CD14-positive monocyte (primary cell): ENCODE measurements at regions not wholly inside any gene's neighbourhood (a gene's known extent, or its start where the extent isn't known, plus 50 kb on each side); places are given as distances from the start of the nearest gene placed in this dataset.

Experiments used
- DNase-seq, 3 donors: peaks; one replicate each; pipeline ENCODE4 v3.0.0-alpha.2; 2011 to 2022
- H2AFZ ChIP-seq: 2 replicates; pipeline ENCODE4 v1.6.0; 2012; ENCODE audit warnings: mild to moderate bottlenecking, low read depth, low read length, inconsistent platforms; ENCODE audit not compliant: insufficient read depth, poor library complexity, severe bottlenecking
- H3K27ac ChIP-seq, 2 donors: 1 replicate in 1 of 2; 2 replicates in 1 of 2; pipeline ENCODE4 v1.5.1; 2012 to 2013; ENCODE audit warnings: low read length in 2 of 2, control low read depth in 1 of 2, inconsistent platforms in 1 of 2, low read depth in 1 of 2, mild to moderate bottlenecking in 1 of 2
- H3K27me3 ChIP-seq, 2 donors: one replicate each; pipeline versions ENCODE4 v1.6.0 to v1.6.1; 2011 to 2013; ENCODE audit warnings: low read length in 2 of 2; ENCODE audit not compliant: control insufficient read depth in 2 of 2, insufficient read depth in 2 of 2
- H3K36me3 ChIP-seq, 2 donors: replicated peaks in 1 of 2; 1 replicate in 1 of 2; 2 replicates in 1 of 2; pipeline versions ENCODE4 v1.5.1 to v1.6.1; 2012 to 2013; ENCODE audit warnings: low read length in 2 of 2, control low read depth in 1 of 2, inconsistent platforms in 1 of 2, mild to moderate bottlenecking in 1 of 2; ENCODE audit not compliant: insufficient read depth in 2 of 2, control insufficient read depth in 1 of 2
- H3K4me1 ChIP-seq, 2 donors: 1 replicate in 1 of 2; 2 replicates in 1 of 2; pipeline versions ENCODE4 v1.5.1 to v1.6.1; 2012 to 2013; ENCODE audit warnings: low read length in 2 of 2, control low read depth in 1 of 2, inconsistent platforms in 1 of 2, mild to moderate bottlenecking in 1 of 2, moderate library complexity in 1 of 2; ENCODE audit not compliant: insufficient read depth in 2 of 2, control insufficient read depth in 1 of 2
- H3K4me2 ChIP-seq: replicated peaks from 2 replicates; pipeline ENCODE3; 2012; ENCODE audit warnings: low read length, moderate library complexity, mild to moderate bottlenecking; ENCODE audit not compliant: poor library complexity, severe bottlenecking; ENCODE audit errors: extremely low read depth
- H3K4me3 ChIP-seq, 3 experiments: fragments of 200-600 bp in 1 of 3; sonication (generic) in 1 of 3; replicated peaks in 1 of 3; 1 replicate in 2 of 3; 2 replicates in 1 of 3; pipeline ENCODE4 v1.5.1; 2011 to 2013; ENCODE audit warnings: low read length in 3 of 3, mild to moderate bottlenecking in 3 of 3, control low read depth in 2 of 3, low read depth in 2 of 3, inconsistent platforms in 1 of 3, moderate library complexity in 1 of 3
- H3K79me2 ChIP-seq: 2 replicates; pipeline ENCODE4 v1.6.0; 2012; ENCODE audit warnings: mild to moderate bottlenecking, control low read depth, inconsistent platforms, low read length, moderate library complexity; ENCODE audit not compliant: insufficient read depth
- H3K9ac ChIP-seq: 2 replicates; pipeline ENCODE4 v1.6.0; 2017; ENCODE audit warnings: low read length, mild to moderate bottlenecking; ENCODE audit not compliant: insufficient read depth, poor library complexity, severe bottlenecking
- H3K9me3 ChIP-seq, 2 donors: replicated peaks in 1 of 2; 1 replicate in 1 of 2; 2 replicates in 1 of 2; pipeline versions ENCODE4 v1.5.1 to v1.6.1; 2012 to 2013; ENCODE audit warnings: low read length in 2 of 2, control low read depth in 1 of 2; ENCODE audit not compliant: control insufficient read depth in 1 of 2, insufficient read depth in 1 of 2
- H4K20me1 ChIP-seq: 2 replicates; pipeline ENCODE4 v1.6.0; 2012; ENCODE audit warnings: mild to moderate bottlenecking, low read length, control low read depth, moderate library complexity; ENCODE audit not compliant: insufficient read depth
- H3K27ac Mint-ChIP-seq, 7 donors: one replicate each; pipeline ENCODE4 v1.8.0; 2020; ENCODE audit warnings: mild to moderate bottlenecking in 7 of 7, mixed read lengths in 7 of 7, moderate library complexity in 6 of 7, inconsistent platforms in 2 of 7
- H3K27me3 Mint-ChIP-seq, 3 donors: one replicate each; pipeline ENCODE4 v1.8.0; 2021 to 2022; ENCODE audit warnings: low read depth in 3 of 3, mild to moderate bottlenecking in 3 of 3, mixed read lengths in 3 of 3, moderate library complexity in 3 of 3, inconsistent platforms in 1 of 3
- H3K36me3 Mint-ChIP-seq, 2 donors: one replicate each; pipeline ENCODE4 v1.8.0; 2020; ENCODE audit warnings: mixed read lengths in 2 of 2, inconsistent platforms in 1 of 2, mild to moderate bottlenecking in 1 of 2
- H3K4me1 Mint-ChIP-seq: one replicate; pipeline ENCODE4 v1.8.0; 2020; ENCODE audit warnings: mild to moderate bottlenecking, mixed read lengths
- H3K4me3 Mint-ChIP-seq, 2 donors: one replicate each; pipeline ENCODE4 v1.8.0; 2020; ENCODE audit warnings: mild to moderate bottlenecking in 2 of 2, mixed read lengths in 2 of 2, moderate library complexity in 1 of 2
- H3K9me3 Mint-ChIP-seq, 7 donors: one replicate each; pipeline ENCODE4 v1.8.0; 2020 to 2022; ENCODE audit warnings: mixed read lengths in 7 of 7, mild to moderate bottlenecking in 6 of 7, moderate library complexity in 6 of 7, inconsistent platforms in 2 of 7
- WGBS: methylation state at CpG from one replicate; pipeline ENCODE4 v1.1.5; 2013; ENCODE audit warnings: missing lambda C conversion rate; ENCODE audit not compliant: insufficient coverage; 5-methylcytosine and 5-hydroxymethylcytosine counted together
- intact Hi-C, 2 donors: fragments of 100-400 bp; cut with micrococcal nuclease; formaldehyde crosslinking; loops; one replicate each; pipeline versions ENCODE4 v1.15.0 to v1.15.1; 2023
- TF ChIP-seq, protein P1 (sequence below): fragments of 200-600 bp; IDR thresholded peaks from one replicate; pipeline ENCODE4 v1.8.0; 2022; ENCODE audit warnings: antibody characterized with exemption, mild to moderate bottlenecking

DNA sequence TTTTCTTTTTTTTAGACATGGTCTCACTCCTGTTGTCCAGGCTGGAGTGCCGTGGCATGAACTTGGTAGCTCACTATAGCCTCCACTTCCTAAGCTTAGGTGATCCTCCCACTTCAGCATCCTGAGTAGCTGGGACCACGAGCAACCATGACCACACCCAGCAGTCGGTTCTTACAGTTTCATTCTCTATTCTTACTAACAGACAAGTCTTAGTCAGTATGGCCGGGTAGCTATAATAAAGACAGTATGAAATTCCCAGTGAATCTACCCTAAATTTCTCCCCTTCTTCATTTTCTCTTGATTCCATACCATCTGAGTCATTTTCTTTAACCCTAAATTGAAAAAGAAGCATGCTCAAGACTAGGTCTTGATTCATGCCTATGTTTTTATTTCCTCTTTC, 775.3 kb upstream of the NRXN1 start:
- Mint-ChIP-seq H3K9me3 (no peaks in the 10 kb centered on the region), H3K27me3 (no peaks in the 10 kb centered on the region), H3K4me1 (no peaks in the 10 kb centered on the region), H3K4me3 (no peak overlapping the region), H3K27ac (no peak overlapping the region), H3K36me3 (no peaks in the 10 kb centered on the region)
- H3K27me3 ChIP-seq: no peaks in the 10 kb centered on the region
- TF ChIP-seq, protein P1, sequence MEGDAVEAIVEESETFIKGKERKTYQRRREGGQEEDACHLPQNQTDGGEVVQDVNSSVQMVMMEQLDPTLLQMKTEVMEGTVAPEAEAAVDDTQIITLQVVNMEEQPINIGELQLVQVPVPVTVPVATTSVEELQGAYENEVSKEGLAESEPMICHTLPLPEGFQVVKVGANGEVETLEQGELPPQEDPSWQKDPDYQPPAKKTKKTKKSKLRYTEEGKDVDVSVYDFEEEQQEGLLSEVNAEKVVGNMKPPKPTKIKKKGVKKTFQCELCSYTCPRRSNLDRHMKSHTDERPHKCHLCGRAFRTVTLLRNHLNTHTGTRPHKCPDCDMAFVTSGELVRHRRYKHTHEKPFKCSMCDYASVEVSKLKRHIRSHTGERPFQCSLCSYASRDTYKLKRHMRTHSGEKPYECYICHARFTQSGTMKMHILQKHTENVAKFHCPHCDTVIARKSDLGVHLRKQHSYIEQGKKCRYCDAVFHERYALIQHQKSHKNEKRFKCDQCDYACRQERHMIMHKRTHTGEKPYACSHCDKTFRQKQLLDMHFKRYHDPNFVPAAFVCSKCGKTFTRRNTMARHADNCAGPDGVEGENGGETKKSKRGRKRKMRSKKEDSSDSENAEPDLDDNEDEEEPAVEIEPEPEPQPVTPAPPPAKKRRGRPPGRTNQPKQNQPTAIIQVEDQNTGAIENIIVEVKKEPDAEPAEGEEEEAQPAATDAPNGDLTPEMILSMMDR: no peak
- H3K9ac ChIP-seq: no peak overlapping the region
- H3K36me3 ChIP-seq: no peaks in the 10 kb centered on the region
- no peaks in the 10 kb centered on the region for H3K9me3 ChIP-seq
- H3K27ac ChIP-seq: no peak overlapping the region
- no peaks in the 10 kb centered on the region for H4K20me1 ChIP-seq
- no peak for DNase-seq
- 100% methylated on average over 1 of the region's 4 CpGs for WGBS
- intact Hi-C loops: no loop called here
- no peak overlapping the region for H3K4me3 ChIP-seq
- H3K4me1 ChIP-seq: no peaks in the 10 kb centered on the region
- H3K4me2 ChIP-seq: no peak overlapping the region
- H2AFZ ChIP-seq: no peak overlapping the region
- no peaks in the 10 kb centered on the region for H3K79me2 ChIP-seq

DNA sequence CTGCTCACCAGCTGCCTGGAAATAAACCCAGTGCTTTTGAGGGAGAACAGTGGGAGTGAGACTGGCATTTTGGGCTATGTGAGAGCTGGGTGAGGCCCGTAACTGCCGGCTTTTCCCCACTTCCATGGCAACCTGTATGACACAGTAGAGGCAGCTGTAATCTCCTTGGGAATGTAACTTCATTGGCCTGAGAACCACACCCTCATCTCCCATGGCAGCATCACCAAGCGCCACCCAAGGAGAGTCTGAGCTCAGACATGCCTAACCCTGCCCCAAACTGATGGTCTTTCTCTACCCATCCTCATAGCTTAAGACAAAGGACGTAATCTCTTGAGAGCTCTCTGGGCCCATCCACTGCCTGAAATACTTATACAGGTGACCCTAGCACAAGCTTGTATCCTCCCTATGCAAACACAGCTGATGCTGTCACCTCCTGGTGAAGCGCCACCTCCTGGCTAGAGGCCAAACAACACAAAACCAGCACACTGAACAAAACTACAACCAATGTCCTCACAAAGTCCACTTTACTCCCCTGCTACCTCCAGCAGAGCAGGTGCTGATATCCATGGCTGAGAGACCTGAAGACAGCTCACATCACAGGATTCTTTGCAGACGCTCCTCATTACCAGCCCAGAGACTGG, 763.4 kb upstream of the NRXN1 start:
- H3K9me3 Mint-ChIP-seq: peaks cover 0 to 5% (median 1%) of the 10 kb centered on the region in 7 donors
- intact Hi-C loops: no loop called here
- no peak overlapping the region for H3K27ac Mint-ChIP-seq

More for the DNA sequence above, 763.4 kb upstream of the NRXN1 start:
- Histone ChIP-seq H3K27me3 (no peaks in the 10 kb centered on the region), H4K20me1 (no peaks in the 10 kb centered on the region), H3K4me3 (no peak overlapping the region), H3K9me3 (peaks cover 0 to 7% of the 10 kb centered on the region in 2 donors), H3K27ac (no peak overlapping the region), H2AFZ (no peak overlapping the region), H3K36me3 (no peaks in the 10 kb centered on the region), H3K79me2 (no peaks in the 10 kb centered on the region), H3K4me1 (no peaks in the 10 kb centered on the region), H3K4me2 (no peak overlapping the region), H3K9ac (no peak overlapping the region)
- no peak for DNase-seq
- Mint-ChIP-seq H3K27me3 (peaks cover 0 to 2% (median 2%) of the 10 kb centered on the region in 3 donors), H3K4me3 (no peak overlapping the region), H3K36me3 (no peaks in the 10 kb centered on the region), H3K4me1 (no peaks in the 10 kb centered on the region)
- TF ChIP-seq, protein P1: no peak
- WGBS: 83% methylated on average over 5 of the region's 6 CpGs
